HG02840 (cell line): ENCODE measurements at regions not wholly inside any gene's neighbourhood (a gene's known extent, or its start where the extent isn't known, plus 50 kb on each side); places are given as distances from the start of the nearest gene placed in this dataset.

Experiments used
- ATAC-seq: cut with Tn5 transposase; IDR thresholded peaks from one replicate; pipeline ENCODE4 v1.9.1; 2021; ENCODE audit warnings: mild to moderate bottlenecking, moderate library complexity, moderate number of reproducible peaks; ENCODE audit not compliant: unreplicated experiment, low FRiP score

GRCh38 chr15:62841269-62841628 lies 201.3 kb upstream of the TPM1 start:
- no peak for ATAC-seq

DNA sequence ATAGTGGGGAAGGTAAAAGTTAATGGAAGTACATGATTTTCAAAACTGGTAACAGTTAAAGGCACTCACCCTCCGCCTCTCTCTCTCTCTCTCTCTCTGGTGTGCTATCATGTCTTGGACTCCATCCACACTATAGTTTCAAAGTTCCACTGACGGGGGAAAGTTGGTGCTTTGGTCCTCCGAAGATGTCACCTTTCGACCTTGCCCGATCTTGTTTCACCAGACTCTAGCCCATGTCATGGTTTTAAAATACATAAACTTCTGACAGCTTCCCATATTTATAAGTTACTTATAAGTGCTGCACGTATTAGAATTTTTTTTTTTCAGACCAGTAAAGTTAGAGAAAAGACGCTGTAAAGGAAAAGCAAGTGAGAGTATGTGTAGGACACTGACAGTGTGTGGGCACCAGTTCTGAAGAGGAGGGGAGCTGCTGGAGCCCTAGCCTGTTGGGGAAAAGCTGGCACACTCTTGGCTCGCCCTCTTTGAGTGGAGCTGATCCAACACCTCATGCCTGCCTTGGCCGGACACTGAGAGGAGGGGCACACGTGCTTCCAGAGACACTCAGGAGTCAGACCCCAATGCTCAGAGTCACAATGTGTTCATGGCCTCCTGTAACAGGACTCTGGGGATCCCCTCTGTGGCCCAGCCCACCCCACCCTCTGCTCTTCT lies 200.5 kb upstream of the TPM1 start:
- ATAC-seq = no peak

- no peak for ATAC-seq
Observed at GRCh38 chr15:62843311-62843710, 199.2 kb upstream of the TPM1 start.

DNA sequence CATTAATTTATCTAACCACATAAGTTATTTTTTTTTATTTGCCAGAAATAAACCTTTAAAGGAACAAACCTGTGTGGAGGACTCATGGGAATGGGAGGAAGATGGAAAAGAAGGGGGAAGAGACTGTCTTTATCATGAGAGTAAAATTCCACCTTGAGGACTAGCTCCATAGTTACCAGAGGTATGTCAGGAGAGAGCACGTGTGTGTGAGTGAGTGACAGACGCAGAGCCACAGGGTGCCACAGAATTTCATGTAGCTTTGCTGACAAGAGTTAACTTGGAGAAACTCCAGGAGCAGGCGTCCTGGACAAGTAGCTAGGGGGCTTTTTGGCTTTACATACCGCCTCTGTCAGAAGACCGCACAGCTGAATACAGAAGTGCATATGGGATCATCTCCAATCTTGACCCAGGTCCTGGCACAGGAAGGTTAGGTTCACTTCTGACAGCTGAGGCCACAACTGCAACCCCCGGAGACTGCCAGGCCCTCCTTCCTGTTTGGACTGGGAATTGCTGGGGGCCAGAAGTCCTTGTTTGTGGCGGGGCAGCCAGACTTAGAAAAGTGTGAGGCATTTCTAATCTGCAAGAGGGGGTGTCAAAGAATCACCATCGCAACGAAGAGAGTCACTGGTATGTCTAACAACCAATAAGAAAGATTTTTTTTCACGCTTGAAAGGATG lies 197.8 kb upstream of the TPM1 start:
- ATAC-seq = no peak

DNA sequence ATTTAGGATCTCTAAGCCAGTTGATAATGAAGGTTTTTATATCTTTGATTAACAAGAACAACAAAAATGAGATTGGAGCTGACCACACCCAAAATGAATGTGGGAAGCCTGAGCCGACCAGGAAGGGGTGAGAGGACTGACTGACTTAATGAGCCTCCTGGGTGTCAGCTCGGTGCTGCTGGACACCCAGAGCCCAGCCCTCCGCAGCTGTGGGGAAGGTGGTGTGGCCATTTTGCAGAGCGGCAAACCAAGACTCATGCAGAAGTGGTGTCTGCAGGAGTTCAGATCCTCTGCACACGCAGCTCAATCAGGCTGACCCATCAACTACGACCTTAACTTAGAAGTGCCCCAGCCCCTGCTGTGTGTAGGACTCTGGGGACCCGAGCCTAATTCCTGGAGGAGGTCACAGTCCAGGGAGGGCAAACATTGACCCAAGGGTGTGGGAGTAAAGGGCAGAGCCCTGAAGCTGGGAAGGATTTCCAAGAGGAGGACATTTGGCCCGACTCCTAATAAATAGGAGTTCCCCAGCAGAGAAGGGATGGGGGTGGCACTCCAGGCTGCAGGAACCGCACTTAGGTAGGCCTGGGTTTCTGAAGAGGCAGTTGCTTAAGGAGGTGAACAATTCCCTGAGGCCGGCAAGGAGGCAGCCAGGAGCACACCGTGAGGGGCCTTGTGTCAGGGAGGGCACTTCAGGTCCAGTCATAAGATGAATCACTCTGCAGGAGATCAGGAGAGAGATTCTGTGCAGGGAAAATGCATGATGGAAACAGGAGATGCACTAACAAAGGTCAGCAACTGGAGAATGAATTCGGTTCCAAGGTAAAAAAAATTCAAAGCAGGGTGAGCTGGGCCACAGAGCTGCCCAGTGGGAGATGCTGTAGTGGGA lies 197.1 kb upstream of the TPM1 start:
- no peak for ATAC-seq

DNA sequence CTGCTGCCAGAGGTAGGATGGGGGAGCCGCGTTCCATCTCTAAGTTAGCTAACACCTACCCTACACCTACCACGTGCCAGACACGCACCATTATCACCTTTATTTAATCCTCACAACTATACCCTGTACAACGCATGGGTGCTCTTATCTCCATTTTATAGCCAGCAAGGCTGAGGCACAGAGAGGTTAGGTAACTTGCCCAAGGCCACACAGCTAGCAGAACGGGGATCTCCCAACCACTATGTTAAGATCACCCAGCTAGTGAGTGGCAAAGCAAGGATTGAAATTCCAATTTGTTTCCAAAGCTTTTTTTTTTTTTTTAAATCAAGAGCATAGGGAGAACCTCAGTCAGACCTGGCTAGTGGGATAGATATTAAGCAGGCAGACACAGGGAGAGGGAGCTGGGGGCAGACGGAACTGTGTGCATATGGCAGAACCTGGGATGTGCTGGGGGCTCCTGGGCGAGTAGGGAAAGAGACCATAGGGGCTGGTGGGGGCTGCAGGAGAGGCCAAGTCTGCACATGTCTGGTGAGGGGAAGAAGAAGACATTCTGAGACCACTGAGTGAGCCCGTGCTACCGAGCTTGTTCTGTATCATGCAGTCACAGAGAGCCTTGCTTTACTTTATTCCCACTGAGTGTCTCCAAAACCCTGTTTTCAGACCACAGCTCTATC lies 196.3 kb upstream of the TPM1 start:
- no peak for ATAC-seq

DNA sequence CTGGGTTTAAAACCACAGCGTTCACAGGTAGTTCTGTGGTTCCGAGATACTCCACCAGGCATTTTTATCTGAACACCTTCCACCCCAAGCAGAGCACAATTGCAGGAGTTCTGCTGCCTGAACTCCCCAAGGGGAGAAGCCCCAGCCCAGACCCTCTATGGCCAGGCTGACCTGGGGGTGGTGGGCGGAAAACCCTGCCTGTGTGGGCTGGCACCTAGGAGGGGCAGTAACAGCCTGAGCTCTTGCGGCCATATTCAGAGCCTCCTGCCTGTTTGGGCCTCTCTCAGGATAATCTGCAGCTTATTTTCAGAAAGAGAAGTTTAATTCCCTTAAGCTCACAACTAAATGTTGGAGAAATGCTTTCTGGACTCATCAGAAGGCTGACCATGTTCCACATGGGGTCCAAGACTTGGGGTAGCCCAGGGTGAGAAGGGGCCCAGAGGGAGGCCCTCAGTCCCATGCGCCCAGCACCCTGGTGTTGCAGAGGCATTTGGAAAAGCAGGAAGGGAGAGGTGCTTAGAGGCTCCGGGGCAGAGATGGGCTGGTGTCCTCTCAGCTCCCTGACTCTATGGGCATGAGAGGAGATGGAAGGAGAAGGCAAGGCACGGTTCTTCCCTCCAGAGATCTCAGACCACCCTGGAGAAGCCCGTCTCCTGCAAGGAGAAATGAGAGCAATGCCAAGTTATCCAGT lies 195.6 kb upstream of the TPM1 start:
- ATAC-seq = no peak

DNA sequence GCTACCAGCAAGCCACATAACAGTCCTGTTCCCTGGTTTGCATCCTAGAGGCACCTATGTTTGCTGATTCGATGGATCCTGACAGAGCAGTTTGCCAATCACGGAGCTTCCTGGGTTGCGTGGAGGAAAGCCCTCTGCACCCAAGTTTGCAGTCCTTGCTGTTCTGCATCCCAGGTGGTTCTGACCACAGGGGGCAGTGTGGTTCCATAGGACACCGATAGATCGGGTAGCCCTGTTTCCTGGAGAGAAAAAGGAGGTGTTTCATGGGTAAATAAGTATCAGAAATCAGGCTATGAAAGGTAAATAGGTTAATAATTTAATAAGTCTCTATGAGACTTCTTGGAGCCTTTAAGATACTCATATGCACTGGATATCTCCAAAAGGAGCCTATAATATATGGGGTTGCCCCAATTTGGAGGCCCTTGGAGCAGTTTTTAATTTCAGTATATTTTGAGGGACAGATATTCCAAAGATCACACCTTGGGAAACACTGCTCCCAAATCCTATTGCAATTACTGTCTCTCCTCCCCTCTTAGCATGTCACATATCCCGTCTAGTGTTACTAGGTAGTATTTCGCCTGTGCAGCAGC lies 194.6 kb upstream of the TPM1 start:
- ATAC-seq = no peak

DNA sequence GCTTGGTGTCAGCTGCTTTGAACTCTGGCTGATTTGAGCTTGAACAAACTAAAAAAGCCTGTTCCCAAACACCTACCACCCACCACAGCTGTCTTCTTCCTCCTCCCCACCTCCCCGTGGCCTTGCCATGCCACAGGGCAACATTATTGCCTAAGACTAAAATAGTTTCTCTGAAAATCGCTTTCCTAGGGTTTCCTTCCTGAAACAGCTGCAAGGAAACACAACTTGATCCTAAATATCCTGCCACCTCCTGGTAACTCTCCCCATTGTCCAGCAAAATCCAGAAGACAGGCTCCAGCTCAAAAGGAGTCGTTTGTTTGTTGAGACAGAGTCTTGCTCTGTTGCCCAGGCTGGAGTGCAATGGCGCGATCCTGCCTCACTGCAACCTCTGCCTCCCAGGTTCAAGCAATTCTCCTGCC lies 193.9 kb upstream of the TPM1 start:
- ATAC-seq = no peak

GRCh38 chr15:62849316-62850106 lies 193.0 kb upstream of the TPM1 start:
- no peak for ATAC-seq

GRCh38 chr15:62850318-62850717 lies 192.2 kb upstream of the TPM1 start:
- ATAC-seq = no peak

DNA sequence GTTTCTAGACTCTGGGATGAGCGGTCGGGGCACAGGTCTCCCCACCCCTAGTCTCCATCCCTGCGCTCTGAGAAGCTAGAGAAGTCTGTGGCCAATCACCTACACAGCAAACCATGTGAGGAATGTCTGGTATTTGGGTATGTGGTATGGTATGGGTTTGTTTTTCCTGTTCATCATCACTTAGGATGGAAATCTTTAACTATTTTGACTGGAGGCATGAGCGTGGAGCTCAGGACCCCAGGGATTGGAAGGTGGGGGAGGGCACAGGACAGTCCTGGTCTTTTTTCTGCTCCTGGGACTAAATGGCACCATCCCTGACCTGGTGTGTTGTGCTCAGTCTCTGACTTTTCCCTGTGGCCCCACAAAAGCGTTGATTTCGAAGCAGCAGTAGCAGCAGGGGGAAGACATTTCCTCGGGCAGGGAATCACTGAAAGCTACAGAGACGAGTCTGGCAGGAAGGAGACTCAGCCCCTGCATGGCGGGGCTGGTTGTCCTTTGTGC lies 191.7 kb upstream of the TPM1 start:
- ATAC-seq = no peak

- no peak for ATAC-seq
Observed at GRCh38 chr15:62853114-62853840, 189.3 kb upstream of the TPM1 start.

DNA sequence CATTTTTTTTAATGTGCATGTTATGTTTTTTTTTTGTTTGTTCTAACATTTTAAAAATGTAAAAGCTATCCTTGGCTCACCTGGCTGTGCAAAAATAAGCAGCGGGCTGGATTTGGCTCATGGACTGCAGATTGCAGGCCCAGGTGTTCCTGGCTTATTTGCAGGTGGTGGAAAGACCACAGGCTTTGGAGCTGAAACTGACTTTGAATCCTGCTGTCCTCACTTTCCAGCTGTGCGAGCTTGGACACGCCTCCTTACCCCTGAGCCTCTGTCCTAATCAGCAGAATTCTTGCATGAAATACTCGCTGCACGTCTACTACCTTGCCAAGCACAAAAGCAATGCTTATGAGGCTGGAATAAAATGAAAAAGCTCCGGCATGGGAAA lies 188.7 kb upstream of the TPM1 start:
- ATAC-seq = no peak

GRCh38 chr15:62854420-62855084 lies 188.0 kb upstream of the TPM1 start:
- ATAC-seq = no peak

- ATAC-seq = no peak
Observed at GRCh38 chr15:62855085-62855476, 187.5 kb upstream of the TPM1 start.

DNA sequence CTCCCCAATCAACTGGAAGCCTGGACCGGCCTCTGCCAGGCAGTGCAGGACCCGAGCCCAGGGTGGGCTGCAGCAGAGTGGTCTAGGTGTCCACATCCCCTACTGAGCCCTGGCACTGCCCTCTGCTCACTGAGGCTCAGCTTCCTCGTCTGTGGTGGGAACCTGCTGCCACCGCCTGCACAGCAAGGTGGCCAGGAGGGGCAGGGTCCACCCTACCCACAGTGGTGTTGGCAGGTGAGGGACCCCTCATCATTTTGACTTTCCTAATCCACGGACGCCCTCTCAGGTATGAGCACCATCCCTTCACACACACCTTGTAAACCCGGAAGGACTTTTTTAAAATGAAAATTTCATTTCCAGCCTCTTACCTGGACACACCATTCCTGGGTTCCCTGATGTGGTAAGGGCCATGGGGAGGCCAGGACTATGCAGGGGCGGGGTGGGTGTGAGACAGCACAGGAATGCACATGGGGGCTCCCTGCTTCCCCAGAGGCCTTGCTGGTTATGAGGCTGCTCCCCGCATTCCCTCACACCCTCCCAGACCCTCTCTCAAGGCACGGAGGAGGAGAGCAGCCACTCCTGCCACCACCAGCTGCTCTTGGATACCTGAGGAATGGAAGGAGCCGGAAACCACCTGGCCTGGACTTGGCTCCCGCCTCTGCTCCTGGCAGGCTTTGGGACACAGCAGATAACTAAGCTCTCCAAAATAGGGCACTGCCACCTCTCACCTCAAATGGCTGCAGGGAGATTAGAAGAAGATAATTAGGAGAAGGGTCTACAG lies 185.9 kb upstream of the TPM1 start:
- no peak for ATAC-seq
